ENCODE measurements at regions not wholly inside any gene's neighbourhood (a gene's known extent, or its start where the extent isn't known, plus 50 kb on each side); places are given as distances from the start of the nearest gene placed in this dataset.

- ChIA-PET CTCF (interaction anchor here (0.9 kb wide), 1 partner anchor 240 kb away, joined by 3 read pairs; no protein-coding TSS in a partner anchor), POLR2A (no interaction called here)
- TF ChIP-seq CTCF (IDR thresholded peaks at IDR 0.05; ENCODE audit: unreplicated experiment): no peak
- no TSS peak for BruUV-seq (replicated peaks)
- Mint-ChIP-seq H3K4me3 (ENCODE audit: unreplicated experiment) (no peak overlapping the region), H3K27me3 (ENCODE audit: insufficient read depth, unreplicated experiment) (no peaks in the 10 kb centered on the region), H3K4me1 (ENCODE audit: insufficient read depth, unreplicated experiment) (peaks cover 15% of the 10 kb centered on the region), H3K9me3 (ENCODE audit: unreplicated experiment) (peaks cover 7% of the 10 kb centered on the region), H3K27ac (ENCODE audit: low read depth, unreplicated experiment) (peak overlapping the region; percentile 3), H3K36me3 (ENCODE audit: insufficient read depth, unreplicated experiment) (no peaks in the 10 kb centered on the region)
- peak; percentile 21 for DNase-seq (ENCODE audit: unreplicated experiment)
- intact Hi-C loops (cut with micrococcal nuclease): no loop called here
Measured at GRCh38 chr12:87687362-87687761, 341.8 kb downstream of the C12orf50 start.

- no peak for DNase-seq (ENCODE audit: unreplicated experiment)
- intact Hi-C loops (cut with micrococcal nuclease): no loop called here
- no peak for TF ChIP-seq CTCF (IDR thresholded peaks at IDR 0.05; ENCODE audit: unreplicated experiment)
- Mint-ChIP-seq H3K4me1 (ENCODE audit: insufficient read depth, unreplicated experiment) (peaks cover 15% of the 10 kb centered on the region), H3K36me3 (ENCODE audit: insufficient read depth, unreplicated experiment) (no peaks in the 10 kb centered on the region), H3K9me3 (ENCODE audit: unreplicated experiment) (peaks cover 7% of the 10 kb centered on the region), H3K27me3 (ENCODE audit: insufficient read depth, unreplicated experiment) (no peaks in the 10 kb centered on the region), H3K4me3 (ENCODE audit: unreplicated experiment) (no peak overlapping the region), H3K27ac (ENCODE audit: low read depth, unreplicated experiment) (no peak overlapping the region)
- ChIA-PET CTCF (interaction anchor here (1.2 kb wide), 1 partner anchor 163 kb away, joined by 4 read pairs; no protein-coding TSS in a partner anchor), POLR2A (no interaction called here)
- no TSS peak for BruUV-seq (replicated peaks)
Measured at GRCh38 chr12:87685696-87686095, 343.5 kb downstream of the C12orf50 start.

GRCh38 chr12:87679251-87679650, 349.9 kb downstream of the C12orf50 start:
- H3K27me3 Mint-ChIP-seq (ENCODE audit: insufficient read depth, unreplicated experiment): no peaks in the 10 kb centered on the region
- H3K9me3 Mint-ChIP-seq (ENCODE audit: unreplicated experiment): no peaks in the 10 kb centered on the region
- ChIA-PET POLR2A (interaction anchor here (1.0 kb wide), 1 partner anchor 167 kb away, joined by 3 read pairs; no protein-coding TSS in a partner anchor), CTCF (interaction anchor here (1.2 kb wide), 1 partner anchor 168 kb away, joined by 3 read pairs; no protein-coding TSS in a partner anchor)
- TF ChIP-seq CTCF (IDR thresholded peaks at IDR 0.05; ENCODE audit: unreplicated experiment): no peak
- intact Hi-C loops (cut with micrococcal nuclease): no loop called here
- no peaks in the 10 kb centered on the region for H3K36me3 Mint-ChIP-seq (ENCODE audit: insufficient read depth, unreplicated experiment)
- no peak overlapping the region for H3K4me3 Mint-ChIP-seq (ENCODE audit: unreplicated experiment)
- no peaks in the 10 kb centered on the region for H3K4me1 Mint-ChIP-seq (ENCODE audit: insufficient read depth, unreplicated experiment)
- DNase-seq (ENCODE audit: unreplicated experiment): no peak
- H3K27ac Mint-ChIP-seq (ENCODE audit: low read depth, unreplicated experiment): no peak overlapping the region
- no TSS peak for BruUV-seq (replicated peaks)

DNA sequence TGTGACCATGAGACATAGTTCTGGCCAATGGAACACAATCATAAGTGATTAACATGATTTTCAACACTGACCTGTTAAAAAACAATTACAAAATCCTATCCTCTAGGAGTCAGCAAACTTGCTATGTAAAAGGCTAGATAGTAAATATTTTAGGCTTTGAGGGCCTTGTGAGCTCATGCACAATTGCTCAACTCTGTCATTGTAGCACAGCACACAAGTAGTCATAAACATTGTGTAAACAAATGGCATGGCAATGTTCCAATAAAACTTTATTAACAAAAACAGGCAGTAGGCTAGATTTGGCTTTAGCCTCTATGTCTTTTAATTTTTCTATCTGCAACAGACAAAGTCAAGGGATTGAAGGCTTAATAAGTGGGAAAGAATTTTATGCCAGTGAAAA, 350.7 kb downstream of the C12orf50 start:
- Mint-ChIP-seq H3K27ac (ENCODE audit: low read depth, unreplicated experiment) (peak overlapping the region; percentile 39), H3K4me3 (ENCODE audit: unreplicated experiment) (no peak overlapping the region), H3K4me1 (ENCODE audit: insufficient read depth, unreplicated experiment) (no peaks in the 10 kb centered on the region), H3K27me3 (ENCODE audit: insufficient read depth, unreplicated experiment) (no peaks in the 10 kb centered on the region), H3K36me3 (ENCODE audit: insufficient read depth, unreplicated experiment) (no peaks in the 10 kb centered on the region), H3K9me3 (ENCODE audit: unreplicated experiment) (no peaks in the 10 kb centered on the region)
- BruUV-seq (replicated peaks): no TSS peak
- intact Hi-C loops (cut with micrococcal nuclease): no loop called here
- ChIA-PET POLR2A (no interaction called here), CTCF (interaction anchor here (0.7 kb wide), 2 partner anchors 25 to 1782 kb away, joined by 3 read pairs; no protein-coding TSS in a partner anchor)
- DNase-seq (ENCODE audit: unreplicated experiment): peak; percentile 63
- no peak for TF ChIP-seq CTCF (IDR thresholded peaks at IDR 0.05; ENCODE audit: unreplicated experiment)
